HG03175 (cell line): ENCODE measurements at regions not wholly inside any gene's neighbourhood (a gene's known extent, or its start where the extent isn't known, plus 50 kb on each side); places are given as distances from the start of the nearest gene placed in this dataset.
"Not testable (repeated sequence)": the region's sequence is repeated elsewhere in the genome, so short reads cannot be mapped to it uniquely, and the experiment has no call there.

Experiments
- ATAC-seq: cut with Tn5 transposase; IDR thresholded peaks from one replicate; pipeline ENCODE4 v1.9.1; 2021; ENCODE audit warnings: mild to moderate bottlenecking, moderate library complexity; ENCODE audit not compliant: unreplicated experiment

DNA sequence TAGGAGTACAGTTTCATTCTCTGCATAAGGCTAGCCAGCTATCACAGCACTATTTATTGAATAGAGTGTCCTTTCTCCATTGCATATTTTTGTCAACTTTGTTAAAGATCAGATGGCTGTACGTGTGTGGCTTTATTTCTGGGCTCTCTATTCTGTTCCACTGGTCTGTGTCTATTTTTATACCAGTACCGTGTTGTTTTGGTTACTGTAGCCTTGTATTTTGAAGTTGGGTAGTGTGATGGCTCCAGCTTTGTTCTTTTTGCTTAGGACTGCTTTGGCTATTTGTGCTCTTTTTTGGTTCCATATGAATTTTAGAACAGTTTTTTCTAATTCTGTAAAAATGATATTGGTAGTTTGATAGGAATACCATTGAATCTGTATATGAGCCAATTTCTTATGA lies 182.1 kb upstream of the DIAPH2 start:
- ATAC-seq = no peak

GRCh38 chrX:96529386-96529785 lies 155.3 kb upstream of the DIAPH2 start:
- not testable (repeated sequence) for ATAC-seq

DNA sequence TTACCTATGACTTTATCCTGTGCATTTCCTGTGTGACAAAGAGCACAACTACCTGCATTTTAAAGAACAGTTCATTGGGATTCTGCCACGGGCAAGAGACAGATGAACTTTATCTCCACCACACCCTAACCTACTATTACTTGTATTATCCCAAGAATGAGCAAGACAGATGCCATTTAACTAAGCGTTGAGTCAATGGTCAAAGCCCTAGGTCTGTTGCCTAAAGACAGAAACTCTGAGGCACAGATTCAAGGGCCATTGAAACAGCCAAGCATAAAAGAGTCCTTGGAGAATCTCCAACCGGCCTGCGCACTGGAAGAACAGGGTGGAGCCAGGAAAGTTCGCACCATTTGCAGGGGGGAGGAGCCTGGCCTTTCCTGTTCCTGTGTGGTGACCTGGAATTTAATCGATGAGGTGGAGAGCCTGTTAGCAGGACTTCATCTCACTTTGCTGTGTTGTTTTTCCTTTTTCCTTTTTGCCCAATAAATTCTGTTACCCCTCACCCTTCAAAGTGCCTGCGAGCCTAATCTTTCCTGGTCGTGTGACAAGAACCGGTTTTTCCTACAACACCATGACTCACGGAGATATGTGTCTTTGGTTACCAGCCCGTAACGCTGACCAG lies 146.4 kb upstream of the DIAPH2 start:
- ATAC-seq = no peak

DNA sequence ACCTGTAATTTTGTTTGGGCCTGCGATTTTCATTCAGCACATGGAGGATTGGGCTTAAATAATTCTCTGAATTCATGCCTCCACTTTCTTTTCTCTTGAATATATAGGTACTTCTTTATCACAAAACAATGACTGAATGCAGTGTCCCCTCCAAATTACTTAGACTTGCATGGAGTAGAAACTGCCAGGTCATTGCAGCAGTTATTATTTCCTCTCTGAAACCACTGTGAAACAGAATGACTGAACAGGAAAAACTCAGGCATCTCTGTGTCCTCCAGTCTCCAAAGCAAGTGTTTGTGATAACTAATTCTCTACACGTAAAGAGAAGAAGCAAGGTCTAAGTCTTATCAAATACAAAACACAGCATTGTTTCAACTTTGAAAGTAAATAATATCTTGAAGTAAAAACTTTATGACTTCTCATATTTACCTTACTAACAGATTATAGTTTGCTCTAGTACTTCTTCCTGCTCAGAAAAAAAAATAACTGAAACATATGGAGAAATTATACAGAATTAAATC lies 144.5 kb upstream of the DIAPH2 start:
- ATAC-seq = no peak

DNA sequence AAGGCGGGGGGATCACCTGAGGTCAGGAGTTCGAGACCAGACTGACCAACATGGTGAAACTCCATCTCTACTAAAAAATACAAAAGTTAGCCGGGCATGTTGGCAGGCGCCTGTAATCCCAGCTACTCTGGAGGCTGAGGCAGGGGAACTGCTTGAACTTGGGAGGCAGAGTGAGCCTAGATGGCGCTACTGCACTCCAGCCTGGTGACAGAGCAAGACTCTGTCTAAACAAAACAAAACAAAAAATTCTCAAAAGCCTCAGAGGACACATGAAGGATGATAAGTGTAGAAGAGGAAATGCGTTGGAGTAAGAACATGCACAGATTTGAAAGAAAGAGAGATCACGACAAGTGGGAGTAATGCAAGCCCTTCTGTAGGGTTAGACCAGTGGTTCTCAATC lies 138.4 kb upstream of the DIAPH2 start:
- ATAC-seq = not testable (repeated sequence)

DNA sequence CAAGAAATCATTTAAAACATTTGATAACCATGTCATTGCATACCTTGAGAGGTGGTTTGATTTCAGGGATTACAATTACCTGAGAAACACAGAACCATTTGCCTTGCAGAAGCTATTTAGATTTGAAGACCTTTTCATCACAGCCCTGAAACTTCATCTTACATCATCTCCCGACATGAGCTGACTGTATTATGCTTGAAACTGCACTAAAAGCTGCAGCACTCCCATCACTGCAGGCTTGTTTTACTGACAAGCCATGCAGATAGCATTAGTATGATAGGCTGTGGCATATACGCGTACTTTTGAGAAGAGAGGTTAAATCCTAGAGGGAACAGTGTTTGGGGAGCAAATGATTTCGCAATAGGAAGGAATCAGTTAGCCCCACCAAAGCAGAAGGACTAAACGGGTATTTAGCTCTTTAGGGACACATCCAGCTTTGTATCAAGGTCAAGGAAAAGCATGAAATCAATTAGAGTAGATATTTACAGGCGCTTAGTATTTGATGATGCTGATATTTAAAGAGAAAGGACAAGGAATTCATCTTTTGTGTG lies 133.2 kb upstream of the DIAPH2 start:
- no peak for ATAC-seq

DNA sequence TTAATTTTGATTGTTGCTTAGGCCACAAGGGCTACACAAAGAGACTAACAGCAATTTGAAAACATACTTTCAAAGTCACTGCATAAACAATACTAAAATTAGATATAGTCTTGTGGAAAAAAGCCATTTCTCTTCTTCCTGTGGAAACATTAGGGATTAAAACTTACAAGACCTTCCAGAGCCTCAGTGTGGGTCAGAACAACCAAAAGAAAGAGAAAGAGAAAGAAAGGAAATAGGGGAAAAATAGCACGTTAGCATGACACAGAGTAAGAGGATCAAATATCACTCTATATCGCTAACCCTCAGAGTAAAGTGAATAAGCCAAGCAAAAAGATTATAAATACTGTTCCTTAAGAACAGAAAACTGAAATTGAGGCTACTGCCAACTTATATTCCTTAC lies 127.8 kb upstream of the DIAPH2 start:
- ATAC-seq = no peak

DNA sequence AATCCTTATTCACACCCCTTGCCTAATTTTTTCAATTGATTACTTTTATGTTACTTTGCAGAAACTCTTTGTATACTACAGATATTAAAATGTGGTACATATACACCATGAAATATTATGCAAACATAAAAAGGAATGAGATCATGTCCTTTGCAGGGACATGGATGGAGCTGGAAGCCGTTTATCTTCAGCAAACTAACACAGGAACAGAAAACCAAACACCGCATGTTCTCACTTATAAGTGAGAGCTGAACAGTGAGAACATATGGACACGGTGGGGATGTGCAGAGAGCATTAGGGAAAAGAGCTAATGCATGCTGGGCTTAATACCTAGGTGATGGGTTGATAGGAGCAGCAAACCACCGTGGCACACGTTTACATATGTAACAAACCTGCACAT lies 123.5 kb upstream of the DIAPH2 start:
- not testable (repeated sequence) for ATAC-seq

- ATAC-seq = no peak
Measured at GRCh38 chrX:96563646-96564045, 121.0 kb upstream of the DIAPH2 start.

DNA sequence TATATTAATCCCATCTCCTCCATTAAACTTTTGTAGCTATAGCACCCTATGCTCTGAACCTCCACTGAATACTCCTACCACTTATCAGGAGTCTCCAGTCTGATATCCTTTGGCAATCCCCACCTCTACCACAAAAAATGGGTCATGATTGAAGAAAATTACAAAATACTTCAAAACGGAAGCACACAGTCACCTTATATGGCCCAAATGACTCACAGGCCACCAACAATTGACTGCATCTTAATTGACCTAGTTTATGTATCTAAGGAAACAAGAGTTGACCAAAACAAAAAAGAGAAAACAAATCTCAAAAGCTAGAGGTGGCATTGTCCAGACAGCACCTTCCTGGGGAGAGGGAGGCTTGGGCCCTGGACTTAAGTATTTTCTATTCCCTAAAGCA lies 120.0 kb upstream of the DIAPH2 start:
- no peak for ATAC-seq

- ATAC-seq = no peak
Measured at GRCh38 chrX:96566878-96567277, 117.8 kb upstream of the DIAPH2 start.

DNA sequence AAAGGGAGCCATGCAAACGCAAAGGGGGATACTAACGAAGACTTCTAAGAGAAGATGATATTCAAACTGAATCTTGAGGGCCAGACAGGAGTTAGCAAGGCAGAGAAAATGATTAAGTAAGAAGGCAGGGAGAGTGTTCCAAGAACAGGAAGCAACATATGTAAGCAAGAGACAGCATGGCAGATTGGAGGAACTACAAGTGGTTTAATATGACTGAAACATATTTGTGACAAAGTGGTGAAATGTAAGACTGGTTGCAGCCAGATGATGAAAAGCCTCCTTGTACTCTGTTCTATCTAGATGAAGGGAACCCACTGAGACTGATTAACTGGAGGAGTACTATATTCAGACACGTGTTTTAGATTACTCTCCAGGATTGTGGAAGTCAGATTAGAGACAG lies 116.6 kb upstream of the DIAPH2 start:
- no peak for ATAC-seq

GRCh38 chrX:96569034-96569433 lies 115.6 kb upstream of the DIAPH2 start:
- no peak for ATAC-seq

GRCh38 chrX:96575011-96575410 lies 109.6 kb upstream of the DIAPH2 start:
- ATAC-seq = no peak

DNA sequence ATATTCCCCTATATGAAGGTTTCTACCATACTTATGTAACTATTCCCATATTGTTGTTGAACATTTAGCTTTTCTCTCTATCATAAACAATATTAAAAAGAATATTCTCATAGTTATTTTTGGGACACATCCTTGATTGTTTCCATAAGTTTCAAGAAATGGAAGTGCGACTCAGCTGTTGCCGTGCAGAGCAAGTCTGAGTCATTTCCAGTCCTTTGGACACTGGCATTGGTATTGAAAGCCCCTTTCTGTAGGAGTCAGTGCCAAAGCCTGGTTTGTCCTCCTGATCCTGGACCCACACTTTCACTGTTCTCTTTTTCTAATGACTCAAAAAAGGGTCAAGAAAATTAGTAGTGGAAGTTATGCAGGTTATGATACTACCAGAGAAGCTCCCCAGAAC lies 108.3 kb upstream of the DIAPH2 start:
- no peak for ATAC-seq

DNA sequence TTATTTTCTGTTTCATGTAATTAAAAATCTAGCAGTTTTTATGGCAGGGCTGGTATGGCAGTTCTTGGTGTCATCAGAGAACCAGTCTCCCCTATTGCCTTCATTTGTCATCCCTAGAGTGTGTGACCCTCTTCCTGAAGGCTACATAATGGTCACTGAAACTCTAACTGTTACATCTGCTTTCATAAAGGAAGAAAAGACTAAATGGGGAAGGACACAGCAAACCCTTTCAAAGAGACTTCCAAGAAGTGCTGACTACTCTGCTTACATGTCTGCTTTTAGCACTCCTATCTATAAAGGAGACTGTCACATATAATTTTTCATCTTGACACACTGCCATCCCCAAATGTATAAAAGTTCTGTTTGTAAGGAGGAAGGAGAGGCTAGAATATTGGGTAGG lies 105.9 kb upstream of the DIAPH2 start:
- ATAC-seq = no peak

GRCh38 chrX:96579252-96579651 lies 105.4 kb upstream of the DIAPH2 start:
- no peak for ATAC-seq

DNA sequence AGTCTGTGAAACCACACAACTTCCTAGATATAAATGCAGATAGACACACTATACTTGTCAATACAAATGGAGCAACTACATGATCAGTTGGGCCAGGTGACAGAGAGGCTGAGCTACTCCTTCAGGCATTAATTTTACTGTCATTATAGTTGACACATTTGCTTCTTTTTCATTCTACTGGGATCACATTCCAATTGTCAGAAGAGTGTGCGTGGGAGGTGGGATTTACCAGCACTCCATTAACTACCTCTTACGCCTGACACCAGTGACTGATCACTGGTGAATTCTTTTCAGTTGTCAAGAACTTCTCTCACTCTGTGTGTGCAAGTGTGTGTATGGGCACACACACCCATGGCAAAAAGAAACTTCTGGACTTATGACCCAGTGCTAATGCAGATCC lies 94.2 kb upstream of the DIAPH2 start:
- ATAC-seq = no peak

DNA sequence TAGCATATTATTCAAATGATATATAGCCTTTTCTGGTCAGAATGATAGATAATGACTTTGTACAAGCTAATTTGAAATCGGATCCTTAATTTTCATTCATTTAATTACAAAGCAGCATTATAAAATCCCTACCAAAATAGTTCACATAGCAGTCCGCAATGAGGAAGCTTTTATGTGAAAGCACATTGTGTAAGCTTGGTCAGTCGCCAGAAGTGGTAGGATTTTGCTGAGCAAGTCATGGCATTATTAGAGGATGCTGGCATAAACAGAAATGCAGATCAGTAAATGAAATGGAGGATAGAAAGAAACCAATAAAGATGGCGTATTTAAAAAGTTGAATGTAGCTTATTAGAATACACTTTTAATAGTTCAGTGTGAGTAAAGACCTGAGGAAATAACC lies 93.2 kb upstream of the DIAPH2 start:
- ATAC-seq = no peak

DNA sequence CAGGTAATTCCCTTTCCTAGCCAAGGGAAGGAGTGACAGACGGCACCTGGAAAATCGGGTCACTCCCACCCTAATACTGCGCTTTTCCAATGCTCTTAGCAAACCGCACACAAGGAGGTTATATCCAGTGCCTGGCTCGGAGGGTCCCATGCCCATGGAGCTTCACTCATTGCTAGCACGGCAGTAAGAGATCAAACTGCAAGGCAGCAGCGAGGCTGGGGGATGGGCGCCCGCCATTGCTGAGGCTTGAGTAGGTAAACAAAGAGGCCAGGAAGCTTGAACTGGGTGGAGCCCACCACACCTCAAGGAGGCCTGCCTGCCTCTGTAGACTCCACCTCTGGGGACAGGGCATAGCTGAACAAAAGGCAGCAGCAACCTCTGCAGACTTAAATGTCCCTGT lies 86.8 kb upstream of the DIAPH2 start:
- ATAC-seq = not testable (repeated sequence)

DNA sequence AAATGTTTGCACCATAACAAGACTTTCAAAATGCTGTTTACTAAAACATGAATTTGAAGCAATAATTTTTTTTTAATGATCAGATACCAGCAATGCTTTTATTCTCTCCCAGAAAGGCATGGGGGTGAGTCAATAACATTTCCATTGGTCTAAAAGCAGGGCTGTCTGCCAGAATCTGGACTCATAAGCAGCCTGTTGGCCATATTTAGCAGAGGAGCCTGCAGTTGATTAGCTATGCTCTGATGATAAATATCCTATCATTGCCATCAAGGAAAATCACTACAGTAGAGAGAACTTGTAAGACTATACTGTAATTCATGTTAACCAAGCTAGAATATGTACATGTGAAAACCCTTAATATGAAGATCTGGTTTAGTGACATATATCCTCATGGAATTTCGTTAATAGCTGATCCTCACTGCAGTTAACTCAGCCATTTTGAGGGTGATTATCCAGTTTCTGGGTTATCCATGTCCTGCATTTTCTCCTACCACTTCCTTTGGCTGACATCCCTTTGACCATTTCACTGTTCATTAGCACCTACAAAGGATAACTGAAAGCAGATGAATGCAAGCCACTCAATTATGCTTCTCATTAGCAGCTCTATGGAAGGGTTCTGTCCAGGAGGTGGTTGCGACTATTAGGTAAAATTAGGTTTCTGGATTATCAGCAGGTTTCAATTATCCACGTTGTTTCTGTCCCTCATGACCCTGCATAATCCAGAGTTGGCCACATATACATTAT lies 72.9 kb upstream of the DIAPH2 start:
- no peak for ATAC-seq

- ATAC-seq = no peak
Measured at GRCh38 chrX:96615448-96615847, 69.2 kb upstream of the DIAPH2 start.
